Sigmoid colon (tissue), 6 donors: ENCODE measurements at regions not wholly inside any gene's neighbourhood (a gene's known extent, or its start where the extent isn't known, plus 50 kb on each side); places are given as distances from the start of the nearest gene placed in this dataset.
A peak's percentile ranks its signal among the peaks of the same experiment; 100 is the strongest.
"Not testable (repeated sequence)": the region's sequence is repeated elsewhere in the genome, so short reads cannot be mapped to it uniquely, and the experiment has no call there.

ENCODE experiments used
- DNase-seq: peaks from one replicate; pipeline ENCODE4 v3.0.0-alpha.2; 2019
- H3K27ac ChIP-seq, 4 donors: fragments of 200-600 bp; sonication (generic); one replicate each; pipeline ENCODE4 v1.5.1; 2016 to 2019; ENCODE audit warnings: mild to moderate bottlenecking in 1 of 4
- H3K27me3 ChIP-seq, 3 donors: fragments of 200-600 bp; sonication (generic); one replicate each; pipeline ENCODE4 v1.5.1; 2019; ENCODE audit warnings: mild to moderate bottlenecking in 1 of 3
- H3K36me3 ChIP-seq, 4 donors: fragments of 200-600 bp; sonication (generic); one replicate each; pipeline ENCODE4 v1.5.1; 2016 to 2019
- H3K4me1 ChIP-seq, 4 donors: fragments of 200-600 bp; sonication (generic); one replicate each; pipeline ENCODE4 v1.5.1; 2017 to 2019
- H3K4me3 ChIP-seq, 4 donors: fragments of 200-600 bp; sonication (generic); one replicate each; pipeline ENCODE4 v1.5.1; 2017 to 2019; ENCODE audit warnings: mild to moderate bottlenecking in 2 of 4, moderate library complexity in 1 of 4
- H3K9me3 ChIP-seq, 4 donors: fragments of 200-600 bp in 3 of 4; sonication (generic) in 3 of 4; one replicate each; pipeline versions ENCODE4 v1.5.1 to v1.6.1; 2013 to 2019
- EP300 ChIP-seq, 4 donors: sonication (generic); formaldehyde crosslinking; IDR thresholded peaks; one replicate each; pipeline ENCODE4 v1.6.1; 2017; ENCODE audit warnings: antibody characterized with exemption in 4 of 4
- POLR2A ChIP-seq, 2 donors: fragments of 450-650 bp; IDR thresholded peaks; one replicate each; pipeline ENCODE4 v1.6.1; 2016; ENCODE audit warnings: antibody characterized with exemption in 2 of 2, mild to moderate bottlenecking in 2 of 2, moderate library complexity in 2 of 2
- POLR2AphosphoS5 ChIP-seq, 4 donors: sonication (generic); formaldehyde crosslinking; IDR thresholded peaks; one replicate each; pipeline ENCODE4 v1.6.1; 2017; ENCODE audit warnings: antibody characterized with exemption in 4 of 4
- WGBS, 2 donors: extraction: QIAGEN DNeasy Blood & Tissue Kit; methylation state at CpG; one replicate each; pipeline ENCODE4 v1.1.7; 2013; 5-methylcytosine and 5-hydroxymethylcytosine counted together
- intact Hi-C: fragments of 100-400 bp; cut with DNase I; formaldehyde crosslinking; loops from one replicate; pipeline ENCODE4 v1.15.1; 2023
- TF ChIP-seq, protein P1 (sequence below), 4 experiments: fragments of 450-650 bp in 3 of 4; fragments of 200-600 bp in 1 of 4; IDR thresholded peaks; one replicate each; pipeline ENCODE4 v1.5.1; 2016 to 2019; ENCODE audit warnings: antibody characterized with exemption in 4 of 4, mild to moderate bottlenecking in 3 of 4, moderate library complexity in 2 of 4
- donor health status: healthy with polysubstance abuse.
- donor health status: healthy.

DNA sequence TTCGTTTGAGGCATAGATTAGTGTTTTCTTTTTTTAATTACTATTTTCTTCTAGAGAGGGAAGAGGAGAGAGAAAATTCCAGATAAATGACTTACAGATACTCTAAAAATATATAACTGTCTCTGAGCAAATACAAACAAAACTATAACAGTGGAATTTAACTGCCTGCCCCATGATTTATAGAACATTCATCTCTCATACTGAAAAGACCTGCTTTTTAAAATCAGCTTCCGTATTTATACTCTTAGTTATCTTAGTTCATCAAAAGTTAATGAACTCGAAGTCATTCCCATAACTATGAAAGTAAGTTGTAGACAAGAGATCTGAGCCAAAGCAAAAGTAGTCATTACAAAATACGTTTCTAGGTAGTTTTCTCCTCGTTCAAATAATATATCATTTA, 123.8 kb upstream of the DMRT1 start:
- H3K27me3 ChIP-seq, result no peaks in the 10 kb centered on the region
- DNase-seq, result no peak
- H3K36me3 ChIP-seq, result peaks cover 0 to 7% (median 1%) of the 10 kb centered on the region in 4 donors
- peak overlapping the region; percentile 75 to 90 (median 81) for H3K27ac ChIP-seq
- H3K4me3 ChIP-seq, result no peak overlapping the region
- H3K9me3 ChIP-seq, result no peaks in the 10 kb centered on the region
- TF ChIP-seq POLR2AphosphoS5 (IDR thresholded peaks at IDR 0.05), result no peak
- no peak for TF ChIP-seq EP300 (IDR thresholded peaks at IDR 0.05)
- TF ChIP-seq, protein P1, sequence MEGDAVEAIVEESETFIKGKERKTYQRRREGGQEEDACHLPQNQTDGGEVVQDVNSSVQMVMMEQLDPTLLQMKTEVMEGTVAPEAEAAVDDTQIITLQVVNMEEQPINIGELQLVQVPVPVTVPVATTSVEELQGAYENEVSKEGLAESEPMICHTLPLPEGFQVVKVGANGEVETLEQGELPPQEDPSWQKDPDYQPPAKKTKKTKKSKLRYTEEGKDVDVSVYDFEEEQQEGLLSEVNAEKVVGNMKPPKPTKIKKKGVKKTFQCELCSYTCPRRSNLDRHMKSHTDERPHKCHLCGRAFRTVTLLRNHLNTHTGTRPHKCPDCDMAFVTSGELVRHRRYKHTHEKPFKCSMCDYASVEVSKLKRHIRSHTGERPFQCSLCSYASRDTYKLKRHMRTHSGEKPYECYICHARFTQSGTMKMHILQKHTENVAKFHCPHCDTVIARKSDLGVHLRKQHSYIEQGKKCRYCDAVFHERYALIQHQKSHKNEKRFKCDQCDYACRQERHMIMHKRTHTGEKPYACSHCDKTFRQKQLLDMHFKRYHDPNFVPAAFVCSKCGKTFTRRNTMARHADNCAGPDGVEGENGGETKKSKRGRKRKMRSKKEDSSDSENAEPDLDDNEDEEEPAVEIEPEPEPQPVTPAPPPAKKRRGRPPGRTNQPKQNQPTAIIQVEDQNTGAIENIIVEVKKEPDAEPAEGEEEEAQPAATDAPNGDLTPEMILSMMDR (IDR thresholded peaks at IDR 0.05), result no peak
- no peak for TF ChIP-seq POLR2A (IDR thresholded peaks at IDR 0.05)
- peaks cover 0 to 81% (median 76%) of the 10 kb centered on the region in 4 donors for H3K4me1 ChIP-seq
- WGBS, 2 donors, result 79 to 83% methylated on average over 5 of the region's 5 CpGs
- intact Hi-C loops, result no loop called here

DNA sequence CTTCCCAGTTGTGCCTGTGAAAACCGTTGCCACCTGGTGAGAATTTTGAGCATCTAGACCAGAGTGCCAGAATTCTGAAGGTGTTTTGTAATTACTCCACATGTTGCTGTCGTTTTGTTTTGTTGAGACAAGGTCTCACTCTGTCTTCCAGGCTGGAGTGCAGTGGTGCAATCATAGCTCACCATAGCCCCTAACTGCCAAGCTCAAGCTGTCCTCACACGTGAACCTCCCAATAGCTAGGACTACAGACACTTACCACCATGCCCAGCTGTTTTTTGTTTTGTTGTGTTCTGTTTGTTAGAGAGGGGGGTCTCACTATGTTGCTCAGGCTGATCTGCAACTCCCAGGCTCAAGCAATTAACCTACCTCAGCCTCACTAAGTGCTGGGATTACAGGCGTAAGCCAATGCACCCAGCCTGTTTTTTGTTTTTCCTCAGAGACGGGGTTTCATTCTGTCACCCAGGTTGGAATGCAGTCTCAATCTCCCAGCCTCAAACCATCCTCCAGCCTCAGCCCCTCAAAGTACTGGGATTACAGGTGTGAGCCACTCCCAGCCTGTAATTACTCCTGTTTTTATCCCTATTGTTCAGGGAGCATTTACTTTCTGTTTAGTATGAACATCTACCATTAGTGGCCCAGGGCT, 121.1 kb upstream of the DMRT1 start:
- WGBS, 2 donors, result 56 to 77% methylated on average over 5 of the region's 5 CpGs
- intact Hi-C loops, result no loop called here
- Histone ChIP-seq H3K4me3 (no peak overlapping the region), H3K9me3 (no peaks in the 10 kb centered on the region), H3K27ac (peak overlapping the region; percentile 13 to 90 (median 66)), H3K36me3 (peaks cover 0 to 6% (median 2%) of the 10 kb centered on the region in 4 donors), H3K27me3 (no peaks in the 10 kb centered on the region), H3K4me1 (peaks cover 0 to 64% (median 49%) of the 10 kb centered on the region in 4 donors)
- no peak for TF ChIP-seq EP300 (IDR thresholded peaks at IDR 0.05)
- no peak for TF ChIP-seq POLR2A (IDR thresholded peaks at IDR 0.05)
- no peak for TF ChIP-seq POLR2AphosphoS5 (IDR thresholded peaks at IDR 0.05)
- TF ChIP-seq, protein P1 (IDR thresholded peaks at IDR 0.05), result no peak
- DNase-seq, result no peak

DNA sequence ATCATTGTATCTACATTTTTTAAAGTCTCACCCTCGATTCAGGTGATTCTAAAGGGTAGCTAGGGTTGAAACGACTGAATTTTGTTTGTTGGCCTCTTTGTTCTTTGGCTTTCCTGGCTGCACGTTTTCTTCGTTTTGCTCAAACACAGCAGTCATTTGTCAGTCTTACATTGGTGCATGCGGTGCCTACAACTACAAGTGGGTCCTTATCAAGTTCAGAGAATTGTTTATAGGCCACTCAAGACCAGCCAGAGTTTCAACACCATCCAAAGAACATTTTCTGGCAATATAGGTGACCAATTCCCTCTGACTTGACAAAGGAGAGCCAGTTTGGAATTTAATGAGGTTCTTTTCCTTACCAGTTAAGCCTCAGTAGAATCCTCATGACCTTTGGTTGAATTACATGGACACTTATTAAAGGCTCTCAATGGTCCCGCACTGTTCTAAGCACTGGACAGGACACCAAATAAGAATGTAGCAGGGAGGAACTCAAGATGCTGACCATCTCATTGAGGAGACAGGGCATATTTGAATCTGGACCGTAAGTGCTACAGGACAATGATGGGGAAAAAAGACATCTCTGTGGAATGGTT, 119.0 kb upstream of the DMRT1 start:
- Histone ChIP-seq H3K27ac (peak overlapping the region in 2 of 4 donors; percentile 79 to 90), H3K4me3 (no peak overlapping the region), H3K36me3 (peaks cover 0 to 6% (median 2%) of the 10 kb centered on the region in 4 donors), H3K27me3 (no peaks in the 10 kb centered on the region), H3K9me3 (no peaks in the 10 kb centered on the region), H3K4me1 (peaks cover 0 to 50% (median 31%) of the 10 kb centered on the region in 4 donors)
- no peak for DNase-seq
- TF ChIP-seq, protein P1 (IDR thresholded peaks at IDR 0.05), result no peak
- no peak for TF ChIP-seq POLR2A (IDR thresholded peaks at IDR 0.05)
- TF ChIP-seq EP300 (IDR thresholded peaks at IDR 0.05), result no peak
- TF ChIP-seq POLR2AphosphoS5 (IDR thresholded peaks at IDR 0.05), result no peak
- WGBS, 2 donors, result 94 to 95% methylated on average over 7 of the region's 7 CpGs
- intact Hi-C loops, result no loop called here

DNA sequence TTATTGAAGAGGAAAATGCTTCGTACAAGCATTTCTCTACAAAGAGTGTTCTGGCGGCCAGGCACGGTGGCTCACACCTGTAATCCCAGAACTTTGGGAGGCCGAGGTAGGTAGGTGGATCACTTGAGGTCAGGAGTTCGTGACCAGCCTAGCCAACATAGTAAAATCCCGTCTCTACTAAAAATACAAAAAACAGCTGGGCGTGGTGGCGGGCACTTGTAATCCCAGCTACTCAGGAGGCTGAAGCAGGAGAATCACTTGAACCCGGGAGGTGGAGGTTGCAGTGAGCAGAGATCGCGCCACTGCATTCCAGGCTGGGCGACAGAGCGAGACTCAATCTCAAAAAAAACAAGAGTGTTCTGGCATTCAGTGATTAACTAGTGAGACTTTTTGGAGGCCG, 117.0 kb upstream of the DMRT1 start:
- H3K9me3 ChIP-seq, H3K27me3 ChIP-seq, H3K36me3 ChIP-seq, intact Hi-C loops, H3K4me3 ChIP-seq: not testable (repeated sequence)
- 94 to 95% methylated on average over 14 of the region's 14 CpGs for WGBS, 2 donors
- DNase-seq, result peak; percentile 32
- H3K4me1 ChIP-seq, result peaks cover 0 to 37% (median 20%) of the 10 kb centered on the region in 4 donors
- peak overlapping the region in 2 of 4 donors; percentile 47 to 57 for H3K27ac ChIP-seq

DNA sequence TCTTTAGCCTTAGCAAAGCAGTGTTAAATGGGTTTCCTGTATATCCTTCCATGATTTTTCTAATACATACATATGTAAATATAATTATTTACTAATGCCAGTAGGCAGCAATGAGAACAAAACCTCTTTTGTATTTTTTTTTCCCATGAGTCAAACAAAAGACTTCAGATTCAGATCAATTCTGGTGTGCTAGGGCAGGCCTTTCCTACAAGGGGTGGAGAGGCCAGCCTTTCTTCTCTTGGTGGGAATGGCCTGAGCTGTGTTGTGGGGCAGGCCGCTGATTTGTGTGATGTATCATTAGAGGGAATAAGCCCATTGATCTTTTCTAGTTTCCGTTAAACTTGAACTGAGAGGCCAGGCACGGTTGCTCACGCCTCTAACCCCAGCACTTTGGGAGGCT, 115.5 kb upstream of the DMRT1 start:
- TF ChIP-seq POLR2AphosphoS5 (IDR thresholded peaks at IDR 0.05) (no peak), EP300 (IDR thresholded peaks at IDR 0.05) (no peak), POLR2A (IDR thresholded peaks at IDR 0.05) (no peak)
- TF ChIP-seq, protein P1 (IDR thresholded peaks at IDR 0.05), result no peak
- no peaks in the 10 kb centered on the region for H3K27me3 ChIP-seq
- H3K4me3 ChIP-seq, result no peak overlapping the region
- peaks cover 0 to 21% (median 8%) of the 10 kb centered on the region in 4 donors for H3K4me1 ChIP-seq
- peak overlapping the region in 2 of 4 donors; percentile 47 to 57 for H3K27ac ChIP-seq
- H3K36me3 ChIP-seq, result peaks cover 7 to 20% (median 12%) of the 10 kb centered on the region in 4 donors
- no peaks in the 10 kb centered on the region for H3K9me3 ChIP-seq
- 92 to 98% methylated on average over 4 of the region's 4 CpGs for WGBS, 2 donors
- DNase-seq, result peak; percentile 37
- intact Hi-C loops, result no loop called here
